ENCODE measurements at regions not wholly inside any gene's neighbourhood (a gene's known extent, or its start where the extent isn't known, plus 50 kb on each side); places are given as distances from the start of the nearest gene placed in this dataset.

DNA sequence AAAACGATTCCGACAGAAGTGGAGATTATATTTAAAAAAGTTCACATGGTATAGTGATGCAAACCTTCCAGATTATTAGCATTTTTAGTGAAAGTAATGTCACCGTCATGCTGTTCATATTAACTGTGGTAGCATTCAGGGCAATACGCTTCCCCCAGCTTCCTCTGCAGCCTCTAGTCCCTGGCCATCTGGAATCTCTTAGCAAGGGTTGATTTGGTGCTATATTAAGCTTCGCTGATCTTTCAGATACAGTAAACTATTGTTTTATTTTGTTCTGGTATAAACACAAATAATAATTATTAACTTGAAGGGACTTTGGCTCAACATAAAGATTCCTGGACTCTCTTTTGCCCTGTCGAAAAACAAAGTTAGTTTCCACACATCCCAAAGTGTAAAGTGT is 1080.5 kb upstream of the TENM3 start:
- no peak for ATAC-seq
- 79% methylated on average over 6 of the region's 6 CpGs for whole genome bisulfite sequencing
- intact Hi-C loops (cut with DNase I) = no loop called here

DNA sequence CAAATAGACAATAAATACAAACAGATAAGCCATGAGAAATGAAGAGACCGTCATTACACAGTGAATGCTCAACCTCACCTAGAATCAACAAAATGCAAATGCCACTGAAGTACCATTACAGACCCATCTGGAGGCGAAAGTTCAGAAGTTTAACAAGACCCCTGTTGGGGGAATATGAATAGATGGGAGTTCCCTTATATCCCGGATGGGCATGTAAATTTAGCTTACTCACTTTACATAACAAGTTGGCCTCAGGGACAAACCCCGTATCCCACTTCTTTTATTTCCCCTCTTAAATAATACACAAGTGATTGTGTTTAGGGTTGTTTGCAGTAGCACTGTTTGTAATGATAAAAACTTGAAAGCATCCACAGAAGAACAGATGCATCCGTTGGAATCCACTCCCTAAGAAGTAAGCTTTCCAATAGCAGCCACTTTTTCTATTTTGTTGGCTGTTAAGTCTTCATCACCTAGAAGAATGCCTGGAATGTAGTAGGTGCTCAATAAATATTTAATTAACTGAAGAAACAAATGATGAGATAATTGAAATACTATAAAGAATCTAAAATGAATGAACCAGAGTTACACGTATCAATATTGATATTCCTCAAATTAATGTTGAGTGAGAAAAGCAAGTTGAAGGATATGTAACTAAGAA is 1076.3 kb upstream of the TENM3 start:
- intact Hi-C loops (cut with DNase I) = no loop called here
- no peak overlapping the region for H3K27ac ChIP-seq (ENCODE audit: low read length)
- no peaks in the 10 kb centered on the region for H3K27me3 ChIP-seq (ENCODE audit: control insufficient read depth, insufficient read depth)
- no peaks in the 10 kb centered on the region for H3K4me1 ChIP-seq (ENCODE audit: control insufficient read depth, insufficient read depth, low read length)
- no peak overlapping the region for H3K4me3 ChIP-seq (ENCODE audit: low read length)
- ATAC-seq (no peak), DNase-seq (no peak)
- no peaks in the 10 kb centered on the region for H3K9me3 ChIP-seq (ENCODE audit: control insufficient read depth, low read length)
- 53% methylated on average over 6 of the region's 6 CpGs for WGBS

More for the DNA sequence above, 1080.5 kb upstream of the TENM3 start:
- H3K27ac ChIP-seq (ENCODE audit: low read length) = no peak overlapping the region
- no peaks in the 10 kb centered on the region for H3K9me3 ChIP-seq (ENCODE audit: control insufficient read depth, low read length)
- H3K4me1 ChIP-seq (ENCODE audit: control insufficient read depth, insufficient read depth, low read length) = no peaks in the 10 kb centered on the region
- no peaks in the 10 kb centered on the region for H3K27me3 ChIP-seq (ENCODE audit: control insufficient read depth, insufficient read depth)
- H3K4me3 ChIP-seq (ENCODE audit: low read length) = no peak overlapping the region
- no peak for DNase-seq

DNA sequence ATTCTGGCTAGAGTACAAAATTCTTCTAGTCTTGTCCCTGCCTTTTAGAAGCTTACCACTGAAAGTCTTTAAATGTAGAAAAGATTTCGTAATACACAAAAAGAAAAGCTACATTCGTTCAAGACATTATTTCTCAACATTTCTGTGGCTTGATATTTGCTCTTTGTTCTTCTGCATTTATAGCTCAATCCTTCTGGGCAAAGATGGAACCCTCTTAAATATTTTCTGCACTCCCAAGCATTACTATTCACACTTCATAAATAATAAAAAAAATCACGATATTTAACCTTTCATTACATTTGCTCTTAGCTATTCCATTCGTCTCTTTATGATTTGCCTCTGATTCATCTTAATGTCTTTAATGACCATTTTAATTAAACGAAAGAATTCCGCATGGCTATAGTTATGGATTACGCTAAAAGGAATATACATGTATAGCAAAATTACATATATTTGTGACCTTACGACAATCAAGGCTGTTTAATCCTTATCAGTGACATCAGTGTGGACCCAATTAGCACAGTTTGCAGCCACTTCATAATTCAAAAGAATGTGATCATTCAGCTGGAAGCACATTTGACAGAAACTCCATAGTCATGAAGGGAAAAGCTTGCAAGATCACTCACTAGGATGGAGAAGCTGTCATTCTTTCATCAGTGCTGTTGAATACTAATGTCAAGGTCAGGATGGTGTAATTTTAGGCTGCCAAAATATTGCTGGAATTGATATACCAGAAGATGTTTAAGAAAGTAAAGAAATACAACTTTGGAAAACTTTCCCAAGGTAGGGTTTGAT is 1075.0 kb upstream of the TENM3 start:
- Histone ChIP-seq H3K9me3 (ENCODE audit: control insufficient read depth, low read length) (no peaks in the 10 kb centered on the region), H3K4me1 (ENCODE audit: control insufficient read depth, insufficient read depth, low read length) (no peaks in the 10 kb centered on the region), H3K27me3 (ENCODE audit: control insufficient read depth, insufficient read depth) (no peaks in the 10 kb centered on the region), H3K27ac (ENCODE audit: low read length) (no peak overlapping the region), H3K4me3 (ENCODE audit: low read length) (no peak overlapping the region)
- WGBS = 82% methylated on average over 8 of the region's 8 CpGs
- ATAC-seq = no peak
- DNase-seq = no peak
- intact Hi-C loops (cut with DNase I) = no loop called here

DNA sequence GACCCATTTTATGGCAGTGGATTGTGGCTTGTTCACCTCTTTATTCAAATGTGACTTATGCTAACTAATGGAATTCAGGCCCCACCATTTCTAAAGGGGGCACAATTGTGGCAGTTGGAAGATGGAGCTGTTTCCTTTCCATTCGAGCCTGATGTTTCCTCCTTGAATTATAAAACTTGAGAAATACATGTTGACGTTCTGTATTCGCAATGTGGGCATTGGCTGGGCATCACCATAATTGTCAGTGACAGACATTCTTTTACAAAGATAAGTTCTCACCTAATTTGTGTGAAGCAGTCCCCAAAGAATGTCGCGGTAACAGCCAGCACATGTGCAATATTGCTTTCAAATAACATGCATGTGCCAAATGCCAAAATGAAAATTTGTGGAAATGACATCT is 1070.2 kb upstream of the TENM3 start:
- intact Hi-C loops (cut with DNase I) = no loop called here
- Histone ChIP-seq H3K9me3 (ENCODE audit: control insufficient read depth, low read length) (no peaks in the 10 kb centered on the region), H3K27me3 (ENCODE audit: control insufficient read depth, insufficient read depth) (no peaks in the 10 kb centered on the region), H3K4me1 (ENCODE audit: control insufficient read depth, insufficient read depth, low read length) (no peaks in the 10 kb centered on the region), H3K4me3 (ENCODE audit: low read length) (no peak overlapping the region), H3K27ac (ENCODE audit: low read length) (no peak overlapping the region)
- 61% methylated on average over 5 of the region's 5 CpGs for WGBS
- DNase-seq = no peak
- ATAC-seq = no peak

DNA sequence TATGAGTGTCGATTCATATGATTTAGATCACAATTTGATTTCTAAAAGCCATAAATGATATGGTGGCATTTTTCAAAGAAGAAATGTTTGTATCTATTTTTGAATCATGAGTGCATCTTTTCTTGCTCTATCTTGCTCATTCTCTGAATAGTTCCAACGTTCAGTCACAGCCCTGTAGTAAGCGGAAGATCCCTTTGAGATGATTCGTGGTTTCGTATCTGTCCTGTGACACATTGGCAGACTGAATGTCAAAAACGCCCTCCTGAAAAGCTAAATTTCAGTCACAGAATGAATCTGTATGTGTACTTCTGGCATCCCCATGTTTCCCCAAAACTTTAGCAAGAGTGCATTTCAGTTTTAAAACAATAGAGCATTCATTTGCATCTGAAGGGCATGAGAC is 1066.9 kb upstream of the TENM3 start:
- H3K9me3 ChIP-seq (ENCODE audit: control insufficient read depth, low read length) = no peaks in the 10 kb centered on the region
- no peaks in the 10 kb centered on the region for H3K4me1 ChIP-seq (ENCODE audit: control insufficient read depth, insufficient read depth, low read length)
- DNase-seq (no peak), ATAC-seq (no peak)
- 69% methylated on average over 6 of the region's 6 CpGs for WGBS
- H3K4me3 ChIP-seq (ENCODE audit: low read length) = no peak overlapping the region
- intact Hi-C loops (cut with DNase I) = no loop called here
- no peak overlapping the region for H3K27ac ChIP-seq (ENCODE audit: low read length)
- H3K27me3 ChIP-seq (ENCODE audit: control insufficient read depth, insufficient read depth) = no peaks in the 10 kb centered on the region

DNA sequence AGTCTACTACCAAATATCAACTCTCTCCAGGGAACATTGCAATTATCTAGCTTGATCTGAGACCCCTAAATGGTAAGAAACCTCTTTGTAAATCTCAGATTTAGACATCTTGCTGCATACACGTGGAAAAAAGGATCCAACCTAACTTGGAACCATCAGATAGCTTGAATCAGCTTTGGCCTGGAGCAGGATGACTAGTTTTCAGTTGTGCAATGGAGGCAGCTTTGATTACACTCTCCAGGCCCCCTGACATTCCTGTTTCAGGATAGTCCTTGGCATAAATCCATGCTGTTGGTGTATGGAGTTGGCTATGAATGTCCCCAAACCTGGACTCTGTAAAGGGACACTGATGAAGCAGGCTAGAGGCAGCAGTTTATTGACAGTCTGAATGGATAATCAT is 1061.9 kb upstream of the TENM3 start:
- no peak overlapping the region for H3K27ac ChIP-seq (ENCODE audit: low read length)
- ATAC-seq = no peak
- intact Hi-C loops (cut with DNase I) = no loop called here
- DNase-seq = no peak
- H3K27me3 ChIP-seq (ENCODE audit: control insufficient read depth, insufficient read depth) = no peaks in the 10 kb centered on the region
- H3K4me1 ChIP-seq (ENCODE audit: control insufficient read depth, insufficient read depth, low read length) = no peaks in the 10 kb centered on the region
- no peaks in the 10 kb centered on the region for H3K9me3 ChIP-seq (ENCODE audit: control insufficient read depth, low read length)
- WGBS = 0% methylated on average over 1 of the region's 1 CpG
- no peak overlapping the region for H3K4me3 ChIP-seq (ENCODE audit: low read length)

DNA sequence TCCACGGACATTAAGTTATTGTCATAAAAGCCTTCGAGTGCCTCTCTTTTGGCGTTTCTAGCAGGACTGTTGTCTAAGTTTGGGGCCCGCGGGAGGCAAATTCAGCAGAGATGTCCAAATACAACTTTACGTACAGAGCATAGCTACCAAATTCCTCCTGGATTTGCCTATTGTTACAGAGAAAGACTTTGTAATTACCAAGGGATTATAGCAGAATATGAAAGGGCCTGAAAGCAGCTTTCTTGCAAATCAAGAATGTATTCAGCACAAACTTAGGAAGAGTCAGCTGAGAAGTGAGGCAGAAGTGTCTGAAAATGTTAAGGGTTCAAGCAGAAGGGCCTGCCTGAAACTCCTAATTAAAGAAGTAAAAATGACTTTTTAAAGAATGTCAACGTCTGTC is 1053.5 kb upstream of the TENM3 start:
- Histone ChIP-seq H3K4me3 (ENCODE audit: low read length) (no peak overlapping the region), H3K4me1 (ENCODE audit: control insufficient read depth, insufficient read depth, low read length) (no peaks in the 10 kb centered on the region), H3K27ac (ENCODE audit: low read length) (no peak overlapping the region), H3K9me3 (ENCODE audit: control insufficient read depth, low read length) (no peaks in the 10 kb centered on the region), H3K27me3 (ENCODE audit: control insufficient read depth, insufficient read depth) (no peaks in the 10 kb centered on the region)
- WGBS = 76% methylated on average over 7 of the region's 7 CpGs
- ATAC-seq = no peak
- intact Hi-C loops (cut with DNase I) = no loop called here
- DNase-seq = no peak

DNA sequence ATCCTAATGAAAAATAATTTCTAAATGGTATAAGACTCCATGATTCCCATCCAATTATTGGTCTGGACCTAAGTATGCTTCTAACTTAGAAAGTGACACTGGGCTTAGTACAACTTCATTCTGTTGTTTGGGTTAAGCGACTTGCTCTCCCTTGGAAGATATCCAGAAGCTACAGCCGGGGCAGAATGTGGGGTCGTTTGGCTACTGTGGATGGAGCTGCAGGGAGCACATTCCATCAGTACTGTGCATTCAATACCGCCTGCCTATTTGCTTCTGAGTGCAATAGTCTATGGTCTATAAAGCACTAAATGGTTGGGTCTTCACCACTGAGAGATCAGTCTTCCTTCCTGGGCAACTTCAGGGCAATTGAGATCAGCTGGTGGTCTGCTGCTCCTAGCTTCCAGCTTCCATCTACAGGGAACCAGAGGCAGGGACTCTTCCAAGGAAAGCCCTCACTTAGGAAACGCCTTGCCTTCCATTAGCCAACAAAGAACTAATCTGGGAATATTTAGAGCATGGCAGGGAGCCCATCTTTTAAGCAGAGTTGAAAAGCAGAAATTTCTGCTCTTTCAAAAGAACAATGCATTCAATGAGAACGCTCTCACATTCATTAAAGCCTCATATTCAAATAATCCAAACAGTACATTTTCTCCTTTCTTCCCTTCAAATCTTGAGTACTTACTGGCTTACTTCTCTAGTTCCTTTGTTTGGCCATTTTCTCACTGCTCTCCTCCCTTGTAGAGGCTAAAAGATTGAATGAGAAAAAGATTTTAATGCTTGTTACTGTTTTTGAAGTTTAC is 1049.9 kb upstream of the TENM3 start:
- H3K4me3 ChIP-seq (ENCODE audit: low read length) = no peak overlapping the region
- DNase-seq = no peak
- no peaks in the 10 kb centered on the region for H3K27me3 ChIP-seq (ENCODE audit: control insufficient read depth, insufficient read depth)
- 52% methylated on average over 6 of the region's 6 CpGs for WGBS
- no peaks in the 10 kb centered on the region for H3K4me1 ChIP-seq (ENCODE audit: control insufficient read depth, insufficient read depth, low read length)
- H3K9me3 ChIP-seq (ENCODE audit: control insufficient read depth, low read length) = no peaks in the 10 kb centered on the region
- ATAC-seq = no peak
- H3K27ac ChIP-seq (ENCODE audit: low read length) = no peak overlapping the region
- intact Hi-C loops (cut with DNase I) = no loop called here

DNA sequence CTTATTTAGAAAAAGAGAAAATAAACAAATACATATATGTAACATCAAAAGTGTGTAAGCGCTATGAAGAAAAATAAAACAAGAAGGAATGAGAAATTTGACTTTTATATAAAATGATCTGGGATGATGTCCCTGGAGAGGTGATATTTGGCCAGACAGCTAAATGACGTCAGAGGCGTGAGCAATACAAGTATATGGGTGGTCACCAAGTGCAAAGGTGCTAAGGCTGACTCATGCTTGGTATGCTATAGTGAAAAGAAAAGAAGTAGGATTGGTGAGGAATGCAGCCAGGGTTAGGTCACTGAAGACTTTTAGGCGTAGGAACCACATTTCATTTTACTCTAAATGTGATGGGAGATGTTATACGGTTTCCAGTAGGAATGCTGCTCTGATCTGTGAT is 1049.1 kb upstream of the TENM3 start:
- Histone ChIP-seq H3K4me3 (ENCODE audit: low read length) (no peak overlapping the region), H3K27me3 (ENCODE audit: control insufficient read depth, insufficient read depth) (no peaks in the 10 kb centered on the region), H3K9me3 (ENCODE audit: control insufficient read depth, low read length) (no peaks in the 10 kb centered on the region), H3K27ac (ENCODE audit: low read length) (no peak overlapping the region), H3K4me1 (ENCODE audit: control insufficient read depth, insufficient read depth, low read length) (no peaks in the 10 kb centered on the region)
- ATAC-seq (no peak), DNase-seq (no peak)
- WGBS = 84% methylated on average over 5 of the region's 5 CpGs
- intact Hi-C loops (cut with DNase I) = no loop called here

DNA sequence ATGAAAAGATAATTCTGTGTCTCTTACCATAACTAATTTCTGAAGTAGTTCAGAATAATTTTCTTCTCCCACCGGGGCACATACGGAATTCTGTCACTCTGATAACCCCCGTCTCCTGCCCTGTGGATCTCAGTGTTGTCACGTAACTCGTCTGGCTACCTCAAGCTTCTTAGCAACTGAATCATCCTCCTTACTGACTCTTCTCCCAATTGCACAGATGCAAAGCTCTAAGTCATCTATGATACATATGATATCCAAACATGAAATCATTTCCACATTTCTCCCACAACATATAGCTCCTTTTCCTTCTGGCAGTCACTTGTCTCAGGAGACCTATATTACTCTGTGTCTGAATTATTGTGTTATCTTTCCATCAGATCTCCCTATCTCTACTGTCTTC is 1043.1 kb upstream of the TENM3 start:
- no peaks in the 10 kb centered on the region for H3K27me3 ChIP-seq (ENCODE audit: control insufficient read depth, insufficient read depth)
- WGBS = 56% methylated on average over 5 of the region's 5 CpGs
- no peak for DNase-seq
- ATAC-seq = no peak
- no peak overlapping the region for H3K4me3 ChIP-seq (ENCODE audit: low read length)
- no peaks in the 10 kb centered on the region for H3K9me3 ChIP-seq (ENCODE audit: control insufficient read depth, low read length)
- intact Hi-C loops (cut with DNase I) = no loop called here
- H3K27ac ChIP-seq (ENCODE audit: low read length) = no peak overlapping the region
- no peaks in the 10 kb centered on the region for H3K4me1 ChIP-seq (ENCODE audit: control insufficient read depth, insufficient read depth, low read length)

DNA sequence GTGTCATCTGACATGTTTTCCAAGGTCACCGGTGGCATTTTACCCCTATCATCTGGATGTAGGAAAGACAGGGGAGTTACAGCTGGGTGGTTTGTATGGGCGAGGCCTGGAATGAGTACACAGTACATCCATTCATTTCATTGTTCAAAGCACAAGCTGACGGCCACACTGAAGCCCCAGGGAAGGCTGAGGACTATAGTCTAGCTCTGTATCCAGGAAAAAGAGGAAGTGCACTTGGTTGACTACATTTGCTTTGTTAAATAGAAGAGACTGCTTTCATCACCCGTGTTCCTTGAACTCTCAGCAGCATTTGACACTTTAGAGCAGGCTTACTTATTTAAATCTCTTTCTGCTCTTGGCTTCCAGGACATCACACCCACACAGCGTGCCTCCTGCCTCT is 1041.0 kb upstream of the TENM3 start:
- WGBS = 60% methylated on average over 5 of the region's 5 CpGs
- Histone ChIP-seq H3K9me3 (ENCODE audit: control insufficient read depth, low read length) (no peaks in the 10 kb centered on the region), H3K27ac (ENCODE audit: low read length) (no peak overlapping the region), H3K27me3 (ENCODE audit: control insufficient read depth, insufficient read depth) (no peaks in the 10 kb centered on the region), H3K4me1 (ENCODE audit: control insufficient read depth, insufficient read depth, low read length) (no peaks in the 10 kb centered on the region), H3K4me3 (ENCODE audit: low read length) (no peak overlapping the region)
- DNase-seq = no peak
- intact Hi-C loops (cut with DNase I) = no loop called here
- no peak for ATAC-seq
